K562 (cell line): ENCODE measurements at regions not wholly inside any gene's neighbourhood (a gene's known extent, or its start where the extent isn't known, plus 50 kb on each side); places are given as distances from the start of the nearest gene placed in this dataset.

Experiments used
- ATAC-seq: fragments of 200-7000 bp; cut with Tn5 transposase; 3 replicates; pipeline ENCODE4 v1.9.1; 2020; ENCODE audit warnings: moderate library complexity
- BruUV-seq: library from RNA; stranded (reverse); fragments of 400-500 nt; replicated peaks from 2 replicates; lab custom pipeline; 2021; lab: Mats Ljungman, UMichigan
- CTCF ChIA-PET: fragments of 300-600 bp; formaldehyde crosslinking; extraction: SDS; loops from one replicate; lab custom pipeline; 2021; ENCODE audit warnings: low intra/inter-chr PET ratio; lab: Yijun Ruan, JAX
- POLR2A ChIA-PET: fragments of 300-600, 350-650 bp; sonication (Branson Sonifier 250); formaldehyde crosslinking; extraction: SDS; loops from one replicate; lab custom pipeline; 2021; ENCODE audit warnings: antibody characterized with exemption, inconsistent platforms; lab: Yijun Ruan, JAX
- DNase-seq, 4 experiments: peaks; one replicate each; pipeline versions ENCODE4 v3.0.0 to v3.0.0-alpha.2; 2011 to 2018; ENCODE audit warnings: low spot score in 3 of 4, mixed read lengths in 3 of 4; ENCODE audit errors: extremely low read depth in 1 of 4
- FAIRE-seq: peaks from 2 replicates; lab custom pipeline; 2011; peaks lifted over from hg19 to GRCh38; lab: Jason Lieb, UNC
- H2AFZ ChIP-seq: 2 replicates; pipeline ENCODE4 v1.6.0; 2011; ENCODE audit warnings: low read depth, low read length, control low read depth, inconsistent platforms
- H3K27ac ChIP-seq: fragments of 200-600 bp; 3 replicates; pipeline ENCODE4 v1.8.0; 2011; ENCODE audit warnings: low read depth, mild to moderate bottlenecking, control low read depth, inconsistent platforms, low read length, moderate library complexity, mixed read lengths; ENCODE audit errors: extremely low read depth
- H3K27me3 ChIP-seq, 2 experiments: fragments of 300-600 bp in 1 of 2; 2 replicates in 1 of 2; 3 replicates in 1 of 2; pipeline versions ENCODE4 v1.6.0 to v1.8.0; 2011; ENCODE audit warnings: inconsistent platforms in 2 of 2, low read length in 2 of 2, mild to moderate bottlenecking in 1 of 2, mixed read lengths in 1 of 2, moderate library complexity in 1 of 2; ENCODE audit not compliant: control insufficient read depth in 2 of 2, insufficient read depth in 2 of 2
- H3K36me3 ChIP-seq: fragments of 300-600 bp; 3 replicates; pipeline ENCODE4 v1.8.0; 2011; ENCODE audit warnings: mild to moderate bottlenecking, low read length, inconsistent platforms; ENCODE audit not compliant: control insufficient read depth, insufficient read depth
- H3K4me1 ChIP-seq, 2 experiments: fragments of 200-600 bp in 1 of 2; replicated peaks in 1 of 2; 2 replicates in 1 of 2; 3 replicates in 1 of 2; pipeline versions ENCODE4 v1.5.1 to v1.8.0; 2011; ENCODE audit warnings: inconsistent platforms in 2 of 2, low read length in 2 of 2, mild to moderate bottlenecking in 1 of 2, mixed read lengths in 1 of 2, moderate library complexity in 1 of 2; ENCODE audit not compliant: control insufficient read depth in 2 of 2, insufficient read depth in 2 of 2
- H3K4me2 ChIP-seq: 2 replicates; pipeline ENCODE4 v1.6.1; 2011; ENCODE audit warnings: low read length, control low read depth, inconsistent platforms, mixed read lengths; ENCODE audit not compliant: insufficient read depth
- H3K4me3 ChIP-seq: fragments of 200-600 bp; sonication (generic), shearing (Covaris generic); 2 replicates; pipeline ENCODE4 v1.5.1; 2016; ENCODE audit warnings: control low read depth, inconsistent platforms
- H3K79me2 ChIP-seq: fragments of 200-600 bp; 3 replicates; pipeline ENCODE4 v1.8.0; 2011; ENCODE audit warnings: low read length, inconsistent platforms; ENCODE audit not compliant: control insufficient read depth, insufficient read depth
- H3K9ac ChIP-seq, 2 experiments: 2 replicates each; pipeline versions ENCODE4 v1.6.0 to v1.6.1; 2011; ENCODE audit warnings: low read depth in 2 of 2, low read length in 2 of 2, control low read depth in 1 of 2, inconsistent platforms in 1 of 2, mild to moderate bottlenecking in 1 of 2, mixed read lengths in 1 of 2; ENCODE audit not compliant: insufficient read depth in 1 of 2
- H3K9me1 ChIP-seq: one replicate; pipeline ENCODE4 v1.6.0; 2011; ENCODE audit warnings: inconsistent platforms, mild to moderate bottlenecking, low read length, moderate library complexity; ENCODE audit not compliant: control insufficient read depth, insufficient read depth
- H3K9me3 ChIP-seq: replicated peaks from 2 replicates; pipeline ENCODE4 v1.5.1; 2011; ENCODE audit warnings: low read depth, low read length, inconsistent platforms; ENCODE audit not compliant: control insufficient read depth, insufficient read depth
- H4K20me1 ChIP-seq: replicated peaks from 2 replicates; pipeline ENCODE4 v1.6.1; 2011; ENCODE audit warnings: low read length, inconsistent platforms, mixed read lengths; ENCODE audit not compliant: control insufficient read depth, insufficient read depth
- CBX2 ChIP-seq: fragments of 200-600 bp; sonication (generic); IDR thresholded peaks from one replicate; pipeline ENCODE4 v1.6.1; 2012; ENCODE audit warnings: mild to moderate bottlenecking, low read length, inconsistent platforms; ENCODE audit not compliant: insufficient read depth, poor library complexity, severe bottlenecking
- COPS2 ChIP-seq: fragments of 450-650 bp; conservative IDR thresholded peaks from 2 replicates; pipeline ENCODE4 v1.6.1; 2016; ENCODE audit warnings: mild to moderate bottlenecking, moderate library complexity
- CREB1 ChIP-seq, 2 experiments: sonication (generic) in 1 of 2; formaldehyde crosslinking in 1 of 2; IDR thresholded peaks; 2 replicates each; pipeline versions ENCODE4 v1.6.1 to v1.8.0; 2012 to 2022; ENCODE audit warnings: inconsistent platforms in 1 of 2, mild to moderate bottlenecking in 1 of 2, missing genetic modification reagents in 1 of 2, moderate library complexity in 1 of 2
- E2F1 ChIP-seq: sonication (generic); formaldehyde crosslinking; IDR thresholded peaks from 2 replicates; pipeline ENCODE4 v1.8.1; 2023; ENCODE audit warnings: mild to moderate bottlenecking, missing genetic modification reagents, moderate library complexity
- E2F3 ChIP-seq: fragments of 250-450 bp; sonication (Bioruptor Pico); IDR thresholded peaks from 2 replicates; pipeline ENCODE4 v1.4.0; 2020; ENCODE audit warnings: mild to moderate bottlenecking
- FOXA1 ChIP-seq: fragments of 450-650 bp; IDR thresholded peaks from 2 replicates; pipeline ENCODE4 v1.6.1; 2016; ENCODE audit warnings: mild to moderate bottlenecking, borderline replicate concordance
- GABPB1 ChIP-seq: sonication (generic); formaldehyde crosslinking; IDR thresholded peaks from 2 replicates; pipeline ENCODE4 v1.8.0; 2022; ENCODE audit warnings: mild to moderate bottlenecking, missing genetic modification reagents
- GTF2B ChIP-seq: IDR thresholded peaks from 2 replicates; pipeline ENCODE4 v1.6.1; 2011; ENCODE audit not compliant: insufficient read length; ENCODE audit errors: extremely low read depth
- IRF2 ChIP-seq: sonication (generic); formaldehyde crosslinking; IDR thresholded peaks from 2 replicates; pipeline ENCODE4 v1.8.1; 2022; ENCODE audit warnings: mild to moderate bottlenecking, missing genetic modification reagents
- ZFP1 ChIP-seq: fragments of 450-650 bp; formaldehyde crosslinking; IDR thresholded peaks from 2 replicates; pipeline ENCODE4 v1.4.0; 2020; ENCODE audit warnings: mild to moderate bottlenecking, mixed read lengths
- ZNF12 ChIP-seq: sonication (generic); formaldehyde crosslinking; IDR thresholded peaks from 2 replicates; pipeline ENCODE4 v1.4.0; 2020; ENCODE audit warnings: mild to moderate bottlenecking, missing genetic modification reagents
- ZNF311 ChIP-seq: fragments of 250-450 bp; sonication (Bioruptor Pico); IDR thresholded peaks from 2 replicates; pipeline ENCODE4 v1.4.0; 2020; ENCODE audit warnings: mild to moderate bottlenecking, moderate library complexity
- ZNF589 ChIP-seq: fragments of 200-800 bp; sonication (Bioruptor generic); IDR thresholded peaks from 2 replicates; pipeline ENCODE4 v1.6.1; 2016; ENCODE audit warnings: low read depth, missing genetic modification characterization, missing compliant biosample characterization
- ZNF830 ChIP-seq: fragments of 250-450 bp; sonication (Bioruptor Pico); IDR thresholded peaks from 2 replicates; pipeline ENCODE4 v1.5.0; 2021; ENCODE audit warnings: mild to moderate bottlenecking
- WGBS: fragments of 100-300 bp; shearing (Covaris generic); methylation state at CpG from one replicate; pipeline ENCODE4 v1.1.6; 2016; ENCODE audit warnings: low coverage, mixed read lengths; ENCODE audit not compliant: insufficient coverage; ENCODE audit errors: missing lambda C conversion rate; 5-methylcytosine and 5-hydroxymethylcytosine counted together
- in situ Hi-C: fragments of 300-500 bp; cut with MboI; formaldehyde crosslinking; loops from 4 replicates; pipeline ENCODE4 v1.15.0; 2018; ENCODE audit warnings: inconsistent platforms, mixed read lengths
- intact Hi-C: fragments of 100-400 bp; cut with micrococcal nuclease; formaldehyde crosslinking; loops from 2 replicates; pipeline ENCODE4 v1.14.2; 2022
- TF ChIP-seq, protein P1 (sequence below): fragments of 250-450 bp; sonication (Bioruptor Pico); IDR thresholded peaks from 2 replicates; pipeline ENCODE4 v1.5.0; 2020; ENCODE audit warnings: mild to moderate bottlenecking, borderline replicate concordance
- TF ChIP-seq, protein P2 (sequence below): fragments of 250-450 bp; sonication (Bioruptor Pico); IDR thresholded peaks from 2 replicates; pipeline ENCODE4 v1.8.0; 2021; ENCODE audit warnings: moderate library complexity, mild to moderate bottlenecking, inconsistent platforms

DNA sequence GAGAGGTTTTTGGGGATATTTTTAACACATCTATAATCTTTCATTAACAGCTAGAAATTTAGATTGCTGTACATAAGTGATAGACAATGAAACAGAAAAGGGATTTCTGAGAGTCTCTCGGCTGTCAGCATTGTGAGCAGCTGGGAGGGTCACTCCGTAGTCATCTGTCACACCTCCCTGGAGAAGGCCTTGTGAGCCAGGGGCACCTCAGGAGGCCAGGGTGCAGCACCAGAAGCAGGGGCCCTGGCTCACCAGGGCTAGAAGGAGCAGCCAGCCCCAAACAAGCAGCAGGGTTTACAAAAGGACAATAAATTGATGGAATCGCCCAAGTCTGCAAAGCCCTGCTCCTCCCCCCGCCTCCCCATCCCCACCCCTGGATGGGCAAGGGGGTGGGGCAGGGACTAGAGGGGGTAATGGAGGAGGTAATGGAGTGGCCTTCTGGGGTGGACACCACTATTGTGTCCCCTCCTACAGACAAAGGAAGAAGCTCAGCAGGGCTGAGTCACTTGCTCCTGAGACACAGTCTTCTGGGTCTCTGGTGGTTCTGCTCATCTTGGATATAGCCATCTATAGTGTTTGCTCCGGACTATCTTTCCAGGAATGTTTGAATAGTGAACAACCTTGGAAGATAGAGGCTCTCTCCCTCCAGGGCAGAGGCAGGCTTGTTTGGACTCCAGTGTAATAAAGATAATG lies 263.4 kb downstream of the NPHP4 start:
- Histone ChIP-seq H3K4me2 (no peak overlapping the region), H3K4me1 (no peaks in the 10 kb centered on the region), H3K9me3 (no peaks in the 10 kb centered on the region), H3K27me3 (peaks cover 3 to 30% of the 10 kb centered on the region in 2 experiments; a peak in 3 of 5 replicates), H3K36me3 (no peaks in the 10 kb centered on the region), H3K9me1 (no peaks in the 10 kb centered on the region), H2AFZ (no peak overlapping the region), H3K27ac (no peak overlapping the region), H3K9ac (no peak overlapping the region), H3K4me3 (no peak overlapping the region), H3K79me2 (no peaks in the 10 kb centered on the region), H4K20me1 (0 out of 2 replicates have a peak, but pooled peaks cover 6% of the 10 kb centered on the region)
- in situ Hi-C loops: no loop called here
- TF ChIP-seq IRF2 (no peak), E2F1 (CRISPR knock-in tag) (no peak), GTF2B (no peak), ZNF12 (CRISPR knock-in tag) (no peak), CBX2 (no peak), ZNF830 (no peak), ZFP1 (CRISPR knock-in tag) (no peak), COPS2 (no peak), GABPB1 (no peak), ZNF589 (CRISPR knock-in tag) (no peak), ZNF311 (no peak), FOXA1 (no peak), CREB1 (IDR thresholded peaks at IDR 0.05) (no peak), CREB1 (CRISPR knock-in tag; IDR thresholded peaks at IDR 0.05) (no peak), E2F3 (CRISPR knock-in tag) (no peak)
- TF ChIP-seq, protein P1, sequence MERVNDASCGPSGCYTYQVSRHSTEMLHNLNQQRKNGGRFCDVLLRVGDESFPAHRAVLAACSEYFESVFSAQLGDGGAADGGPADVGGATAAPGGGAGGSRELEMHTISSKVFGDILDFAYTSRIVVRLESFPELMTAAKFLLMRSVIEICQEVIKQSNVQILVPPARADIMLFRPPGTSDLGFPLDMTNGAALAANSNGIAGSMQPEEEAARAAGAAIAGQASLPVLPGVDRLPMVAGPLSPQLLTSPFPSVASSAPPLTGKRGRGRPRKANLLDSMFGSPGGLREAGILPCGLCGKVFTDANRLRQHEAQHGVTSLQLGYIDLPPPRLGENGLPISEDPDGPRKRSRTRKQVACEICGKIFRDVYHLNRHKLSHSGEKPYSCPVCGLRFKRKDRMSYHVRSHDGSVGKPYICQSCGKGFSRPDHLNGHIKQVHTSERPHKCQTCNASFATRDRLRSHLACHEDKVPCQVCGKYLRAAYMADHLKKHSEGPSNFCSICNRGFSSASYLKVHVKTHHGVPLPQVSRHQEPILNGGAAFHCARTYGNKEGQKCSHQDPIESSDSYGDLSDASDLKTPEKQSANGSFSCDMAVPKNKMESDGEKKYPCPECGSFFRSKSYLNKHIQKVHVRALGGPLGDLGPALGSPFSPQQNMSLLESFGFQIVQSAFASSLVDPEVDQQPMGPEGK: no peak
- TF ChIP-seq, protein P2, sequence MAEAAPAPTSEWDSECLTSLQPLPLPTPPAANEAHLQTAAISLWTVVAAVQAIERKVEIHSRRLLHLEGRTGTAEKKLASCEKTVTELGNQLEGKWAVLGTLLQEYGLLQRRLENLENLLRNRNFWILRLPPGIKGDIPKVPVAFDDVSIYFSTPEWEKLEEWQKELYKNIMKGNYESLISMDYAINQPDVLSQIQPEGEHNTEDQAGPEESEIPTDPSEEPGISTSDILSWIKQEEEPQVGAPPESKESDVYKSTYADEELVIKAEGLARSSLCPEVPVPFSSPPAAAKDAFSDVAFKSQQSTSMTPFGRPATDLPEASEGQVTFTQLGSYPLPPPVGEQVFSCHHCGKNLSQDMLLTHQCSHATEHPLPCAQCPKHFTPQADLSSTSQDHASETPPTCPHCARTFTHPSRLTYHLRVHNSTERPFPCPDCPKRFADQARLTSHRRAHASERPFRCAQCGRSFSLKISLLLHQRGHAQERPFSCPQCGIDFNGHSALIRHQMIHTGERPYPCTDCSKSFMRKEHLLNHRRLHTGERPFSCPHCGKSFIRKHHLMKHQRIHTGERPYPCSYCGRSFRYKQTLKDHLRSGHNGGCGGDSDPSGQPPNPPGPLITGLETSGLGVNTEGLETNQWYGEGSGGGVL (CRISPR knock-in tag): no peak
- FAIRE-seq (no peak), ATAC-seq (no peak), DNase-seq (no peak)
- BruUV-seq: no TSS peak
- CTCF ChIA-PET: no interaction called here
- 0% methylated on average over 5 of the region's 5 CpGs for WGBS
- intact Hi-C loops: no loop called here
- POLR2A ChIA-PET: interaction anchor here (0.6 to 1.0 kb wide), 2 partner anchors 42 to 48 kb away, joined by 3 to 4 read pairs; no protein-coding TSS in a partner anchor
